ENCODE measurements at regions not wholly inside any gene's neighbourhood (a gene's known extent, or its start where the extent isn't known, plus 50 kb on each side); places are given as distances from the start of the nearest gene placed in this dataset.
"Not testable (repeated sequence)": the region's sequence is repeated elsewhere in the genome, so short reads cannot be mapped to it uniquely, and the experiment has no call there.

GRCh38 chrX:118261151-118261550 lies 84.8 kb upstream of the WDR44 start:
- DNase-seq, result no peak

GRCh38 chrX:118271775-118272174 lies 74.1 kb upstream of the WDR44 start:
- DNase-seq, result no peak

- peak; percentile 15 for DNase-seq
Observed at GRCh38 chrX:118272242-118272641, 73.7 kb upstream of the WDR44 start.

GRCh38 chrX:118286066-118286762 lies 59.7 kb upstream of the WDR44 start:
- DNase-seq, result no peak

- DNase-seq, result not testable (repeated sequence)
Observed at GRCh38 chrX:118295818-118296217, 50.1 kb upstream of the WDR44 start.

Data from fibroblast of skin of scalp (primary cell).